ENCODE measurements at regions not wholly inside any gene's neighbourhood (a gene's known extent, or its start where the extent isn't known, plus 50 kb on each side); places are given as distances from the start of the nearest gene placed in this dataset.

DNA sequence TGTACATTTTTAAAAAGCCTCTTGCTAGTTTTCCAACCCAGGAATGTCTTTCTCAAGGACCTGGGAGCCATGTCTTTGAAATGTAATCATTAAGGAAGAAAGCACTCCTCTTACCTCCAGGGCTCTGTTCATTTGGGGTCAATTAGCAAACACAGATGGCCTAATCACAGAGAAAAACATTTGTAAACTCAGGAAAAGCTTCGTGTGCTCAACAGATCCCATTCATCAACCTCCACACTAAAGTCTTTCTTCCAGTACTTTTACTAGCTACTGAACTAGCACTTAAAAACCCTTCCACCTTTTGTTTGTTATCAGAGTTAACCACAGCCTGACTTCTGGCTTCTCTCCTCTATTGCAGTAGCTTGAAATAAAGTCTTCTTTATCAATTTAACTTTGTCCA, 441.4 kb downstream of the PCDH20 start:
- TF ChIP-seq EP300 (IDR thresholded peaks at IDR 0.05; ENCODE audit: low read depth) (no peak), POLR2AphosphoS5 (IDR thresholded peaks at IDR 0.05) (no peak), POLR2A (IDR thresholded peaks at IDR 0.05) (no peak)
- TF ChIP-seq, protein P1, sequence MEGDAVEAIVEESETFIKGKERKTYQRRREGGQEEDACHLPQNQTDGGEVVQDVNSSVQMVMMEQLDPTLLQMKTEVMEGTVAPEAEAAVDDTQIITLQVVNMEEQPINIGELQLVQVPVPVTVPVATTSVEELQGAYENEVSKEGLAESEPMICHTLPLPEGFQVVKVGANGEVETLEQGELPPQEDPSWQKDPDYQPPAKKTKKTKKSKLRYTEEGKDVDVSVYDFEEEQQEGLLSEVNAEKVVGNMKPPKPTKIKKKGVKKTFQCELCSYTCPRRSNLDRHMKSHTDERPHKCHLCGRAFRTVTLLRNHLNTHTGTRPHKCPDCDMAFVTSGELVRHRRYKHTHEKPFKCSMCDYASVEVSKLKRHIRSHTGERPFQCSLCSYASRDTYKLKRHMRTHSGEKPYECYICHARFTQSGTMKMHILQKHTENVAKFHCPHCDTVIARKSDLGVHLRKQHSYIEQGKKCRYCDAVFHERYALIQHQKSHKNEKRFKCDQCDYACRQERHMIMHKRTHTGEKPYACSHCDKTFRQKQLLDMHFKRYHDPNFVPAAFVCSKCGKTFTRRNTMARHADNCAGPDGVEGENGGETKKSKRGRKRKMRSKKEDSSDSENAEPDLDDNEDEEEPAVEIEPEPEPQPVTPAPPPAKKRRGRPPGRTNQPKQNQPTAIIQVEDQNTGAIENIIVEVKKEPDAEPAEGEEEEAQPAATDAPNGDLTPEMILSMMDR (IDR thresholded peaks at IDR 0.05): no peak
- no peak overlapping the region for H3K4me3 ChIP-seq
- no peak overlapping the region for H3K27ac ChIP-seq
- H3K9me3 ChIP-seq: no peaks in the 10 kb centered on the region
- no peaks in the 10 kb centered on the region for H3K4me1 ChIP-seq
- DNase-seq: no peak
- in situ Hi-C loops (cut with MboI; ENCODE audit: low pct_ligation_motif_present in 1 of 4, low pct_unique_long_range_greater_than_20kb in 1 of 4, low sequenced_read_pairs in 3 of 4): no loop called here
- no peaks in the 10 kb centered on the region for H3K27me3 ChIP-seq
- intact Hi-C loops (cut with DNase I; ENCODE audit: low total_unique reads): no loop called here
- WGBS, 2 donors (ENCODE audit: low coverage in 1 of 2): 0 to 9% methylated on average over 1 of the region's 1 CpG
- no peaks in the 10 kb centered on the region for H3K36me3 ChIP-seq

DNA sequence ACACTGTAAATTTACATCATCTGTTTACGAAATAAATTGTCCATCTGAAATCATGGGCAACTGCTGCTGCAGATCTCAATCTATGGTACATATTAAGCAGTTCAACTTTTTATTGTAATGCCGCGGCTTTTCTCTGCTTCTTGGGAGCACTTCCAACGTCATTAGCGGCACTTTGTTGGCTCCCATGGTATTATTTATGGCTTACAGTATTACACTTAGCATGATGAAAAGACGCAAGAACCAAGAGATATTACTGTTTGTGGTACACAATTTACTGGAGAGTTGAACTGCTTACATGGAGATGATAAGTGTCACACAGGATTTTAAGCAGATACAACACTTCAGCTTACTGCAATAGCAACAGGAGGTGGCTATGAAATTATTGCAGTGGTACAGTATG, 442.1 kb downstream of the PCDH20 start:
- no peaks in the 10 kb centered on the region for H3K27me3 ChIP-seq
- H3K9me3 ChIP-seq: no peaks in the 10 kb centered on the region
- no peaks in the 10 kb centered on the region for H3K36me3 ChIP-seq
- in situ Hi-C loops (cut with MboI; ENCODE audit: low pct_ligation_motif_present in 1 of 4, low pct_unique_long_range_greater_than_20kb in 1 of 4, low sequenced_read_pairs in 3 of 4) (no loop called here), intact Hi-C loops (cut with DNase I; ENCODE audit: low total_unique reads) (no loop called here)
- no peak for DNase-seq
- TF ChIP-seq, protein P1 (IDR thresholded peaks at IDR 0.05): no peak
- TF ChIP-seq POLR2AphosphoS5 (IDR thresholded peaks at IDR 0.05): no peak
- no peak overlapping the region for H3K27ac ChIP-seq
- no peaks in the 10 kb centered on the region for H3K4me1 ChIP-seq
- WGBS, 2 donors (ENCODE audit: low coverage in 1 of 2): 53 to 70% methylated on average over 6 of the region's 6 CpGs
- H3K4me3 ChIP-seq: no peak overlapping the region

DNA sequence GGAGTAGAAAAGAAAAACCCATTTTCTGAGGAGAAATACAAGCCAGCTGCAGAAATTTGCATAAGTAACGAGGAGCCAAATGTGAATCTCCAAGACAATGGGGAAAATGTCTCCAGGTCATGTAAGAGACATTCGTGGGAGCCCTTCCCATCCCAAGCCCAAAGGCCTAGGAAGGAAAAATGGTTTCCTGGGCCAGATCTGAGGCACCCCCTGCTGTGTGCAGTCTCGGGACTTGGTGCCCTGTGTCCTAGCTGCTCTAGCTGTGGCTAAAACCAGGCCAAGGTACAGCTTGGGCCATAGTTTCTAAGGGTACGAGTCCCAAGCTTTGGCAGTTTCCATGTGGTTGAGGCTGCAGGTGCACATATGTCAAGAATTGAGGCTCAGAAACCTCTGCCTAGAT, 444.9 kb downstream of the PCDH20 start:
- intact Hi-C loops (cut with DNase I; ENCODE audit: low total_unique reads): no loop called here
- 17 to 70% methylated on average over 2 to 4 of the region's 4 CpGs for WGBS, 2 donors (ENCODE audit: low coverage in 1 of 2)
- Histone ChIP-seq H3K9me3 (no peaks in the 10 kb centered on the region), H3K27me3 (no peaks in the 10 kb centered on the region), H3K27ac (no peak overlapping the region), H3K36me3 (no peaks in the 10 kb centered on the region), H3K4me3 (no peak overlapping the region), H3K4me1 (no peaks in the 10 kb centered on the region)
- in situ Hi-C loops (cut with MboI; ENCODE audit: low pct_ligation_motif_present in 1 of 4, low pct_unique_long_range_greater_than_20kb in 1 of 4, low sequenced_read_pairs in 3 of 4): no loop called here
- DNase-seq: no peak
- TF ChIP-seq EP300 (IDR thresholded peaks at IDR 0.05; ENCODE audit: low read depth) (no peak), POLR2A (IDR thresholded peaks at IDR 0.05) (no peak), POLR2AphosphoS5 (IDR thresholded peaks at IDR 0.05) (no peak)
- TF ChIP-seq, protein P1 (IDR thresholded peaks at IDR 0.05): no peak

DNA sequence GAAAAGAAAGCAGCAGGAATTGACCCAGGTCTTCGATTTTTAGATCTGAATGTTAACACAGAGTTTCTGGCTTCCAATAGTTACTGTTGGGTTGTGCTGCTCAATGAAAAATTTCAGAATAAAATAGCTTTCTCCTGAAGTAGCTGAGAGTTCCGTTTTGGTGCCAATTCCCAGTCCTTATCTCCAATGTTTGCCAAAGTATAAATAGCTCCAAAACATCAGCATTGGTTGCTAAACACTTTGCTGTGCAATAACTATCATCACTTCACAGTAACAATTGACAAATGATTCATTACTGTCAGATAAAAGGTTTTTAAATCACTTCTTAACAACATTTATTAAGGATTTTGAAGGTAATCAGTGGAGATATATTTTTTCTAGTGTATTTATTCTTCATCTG, 446.0 kb downstream of the PCDH20 start:
- Histone ChIP-seq H3K4me3 (no peak overlapping the region), H3K27ac (no peak overlapping the region), H3K9me3 (no peaks in the 10 kb centered on the region), H3K4me1 (no peaks in the 10 kb centered on the region), H3K27me3 (no peaks in the 10 kb centered on the region), H3K36me3 (no peaks in the 10 kb centered on the region)
- intact Hi-C loops (cut with DNase I; ENCODE audit: low total_unique reads) (no loop called here), in situ Hi-C loops (cut with MboI; ENCODE audit: low pct_ligation_motif_present in 1 of 4, low pct_unique_long_range_greater_than_20kb in 1 of 4, low sequenced_read_pairs in 3 of 4) (no loop called here)
- no peak for TF ChIP-seq POLR2A (IDR thresholded peaks at IDR 0.05)
- TF ChIP-seq EP300 (IDR thresholded peaks at IDR 0.05; ENCODE audit: low read depth): no peak
- TF ChIP-seq, protein P1 (IDR thresholded peaks at IDR 0.05): no peak
- no peak for TF ChIP-seq POLR2AphosphoS5 (IDR thresholded peaks at IDR 0.05)
- 21 to 30% methylated on average over 2 of the region's 2 CpGs for WGBS, 2 donors (ENCODE audit: low coverage in 1 of 2)
- DNase-seq: no peak

Measured in transverse colon (tissue), 4 donors.